ENCODE measurements at regions not wholly inside any gene's neighbourhood (a gene's known extent, or its start where the extent isn't known, plus 50 kb on each side); places are given as distances from the start of the nearest gene placed in this dataset.
"Not testable (repeated sequence)": the region's sequence is repeated elsewhere in the genome, so short reads cannot be mapped to it uniquely, and the experiment has no call there.

GRCh38 chr3:164748626-164749025 is 329.7 kb downstream of the SI start:
- DNase-seq (ENCODE audit: low spot score) = peak; percentile 10

GRCh38 chr3:164741869-164742268 is 336.4 kb downstream of the SI start:
- no peak for DNase-seq (ENCODE audit: low spot score)

GRCh38 chr3:164737174-164737573 is 341.1 kb downstream of the SI start:
- DNase-seq (ENCODE audit: low spot score) = no peak

- DNase-seq (ENCODE audit: low spot score) = no peak
Measured at GRCh38 chr3:164732166-164732565, 346.1 kb downstream of the SI start.

GRCh38 chr3:164730815-164731360 is 347.4 kb downstream of the SI start:
- DNase-seq (ENCODE audit: low spot score) = no peak

GRCh38 chr3:164723396-164723795 is 354.9 kb downstream of the SI start:
- no peak for DNase-seq (ENCODE audit: low spot score)

GRCh38 chr3:164702808-164703207 is 375.5 kb downstream of the SI start:
- DNase-seq (ENCODE audit: low spot score) = not testable (repeated sequence)

- DNase-seq (ENCODE audit: low spot score) = no peak
Measured at GRCh38 chr3:164687902-164688301, 390.4 kb downstream of the SI start.

GRCh38 chr3:164687211-164687610 is 391.1 kb downstream of the SI start:
- peak; percentile 69 for DNase-seq (ENCODE audit: low spot score)

GRCh38 chr3:164683489-164683888 is 394.8 kb downstream of the SI start:
- no peak for DNase-seq (ENCODE audit: low spot score)

GRCh38 chr3:164679245-164679644 is 399.1 kb downstream of the SI start:
- no peak for DNase-seq (ENCODE audit: low spot score)

GRCh38 chr3:164677317-164677716 is 401.0 kb downstream of the SI start:
- no peak for DNase-seq (ENCODE audit: low spot score)

- DNase-seq (ENCODE audit: low spot score) = no peak
Measured at GRCh38 chr3:164673738-164674137, 404.6 kb downstream of the SI start.

GRCh38 chr3:164658125-164658524 is 420.2 kb downstream of the SI start:
- DNase-seq (ENCODE audit: low spot score) = no peak

- no peak for DNase-seq (ENCODE audit: low spot score)
Measured at GRCh38 chr3:164657631-164658030, 420.7 kb downstream of the SI start.

- no peak for DNase-seq (ENCODE audit: low spot score)
Measured at GRCh38 chr3:164655462-164655861, 422.8 kb downstream of the SI start.

- no peak for DNase-seq (ENCODE audit: low spot score)
Measured at GRCh38 chr3:164641071-164641470, 437.2 kb downstream of the SI start.

GRCh38 chr3:164640591-164640990 is 437.7 kb downstream of the SI start:
- no peak for DNase-seq (ENCODE audit: low spot score)

GRCh38 chr3:164620956-164621355 is 457.3 kb downstream of the SI start:
- no peak for DNase-seq (ENCODE audit: low spot score)

- no peak for DNase-seq (ENCODE audit: low spot score)
Measured at GRCh38 chr3:164620423-164620822, 457.9 kb downstream of the SI start.

GRCh38 chr3:164612751-164613150 is 465.5 kb downstream of the SI start:
- DNase-seq (ENCODE audit: low spot score) = no peak

- peak; percentile 50 for DNase-seq (ENCODE audit: low spot score)
Measured at GRCh38 chr3:164608554-164609276, 469.6 kb downstream of the SI start.

- DNase-seq (ENCODE audit: low spot score) = no peak
Measured at GRCh38 chr3:164604687-164605086, 473.6 kb downstream of the SI start.

- DNase-seq (ENCODE audit: low spot score) = no peak
Measured at GRCh38 chr3:164577667-164578210, 500.6 kb downstream of the SI start.
